ENCODE measurements at regions not wholly inside any gene's neighbourhood (a gene's known extent, or its start where the extent isn't known, plus 50 kb on each side); places are given as distances from the start of the nearest gene placed in this dataset.

DNA sequence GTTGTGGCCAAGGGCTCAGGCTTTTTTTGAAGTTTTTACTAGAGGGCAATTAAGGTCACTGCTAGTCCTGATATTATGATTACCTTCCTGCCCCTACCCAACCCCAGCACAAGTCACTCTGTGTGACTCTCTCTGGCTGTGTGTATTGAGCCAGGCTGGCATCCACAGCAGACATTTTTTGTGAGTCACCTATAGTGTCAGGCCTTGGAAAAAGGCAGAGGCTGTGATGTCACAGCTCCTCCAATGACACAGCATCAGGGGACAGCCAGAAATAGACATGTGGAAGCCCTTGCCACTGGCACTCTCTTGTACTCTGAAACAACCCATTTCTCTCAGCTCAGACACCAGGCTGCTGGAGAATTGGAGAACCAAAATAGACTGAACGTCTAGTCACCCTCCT lies 145.4 kb downstream of the NMUR2 start:
- intact Hi-C loops (cut with micrococcal nuclease) = no loop called here
- Mint-ChIP-seq H3K4me1 (no peaks in the 10 kb centered on the region), H3K27ac (no peak overlapping the region), H3K4me3 (no peak overlapping the region), H3K27me3 (ENCODE audit: low read depth in 2 of 2) (no peaks in the 10 kb centered on the region), H3K9me3 (peaks cover 0 to 2% of the 10 kb centered on the region in 2 donors), H3K36me3 (no peaks in the 10 kb centered on the region)
- DNase-seq = no peak
- Histone ChIP-seq H3K4me3 (ENCODE audit: low read length) (no peak overlapping the region), H3K4me1 (ENCODE audit: control insufficient read depth, insufficient read depth, low read length) (no peaks in the 10 kb centered on the region), H3K27ac (ENCODE audit: low read length) (no peak overlapping the region), H3K9me3 (ENCODE audit: control insufficient read depth, insufficient read depth, low read length) (no peaks in the 10 kb centered on the region), H3K36me3 (ENCODE audit: control insufficient read depth, insufficient read depth, low read length) (no peaks in the 10 kb centered on the region), H3K27me3 (ENCODE audit: control insufficient read depth, insufficient read depth, low read length) (no peaks in the 10 kb centered on the region)
- no peak for ATAC-seq
- TF ChIP-seq, protein P1, sequence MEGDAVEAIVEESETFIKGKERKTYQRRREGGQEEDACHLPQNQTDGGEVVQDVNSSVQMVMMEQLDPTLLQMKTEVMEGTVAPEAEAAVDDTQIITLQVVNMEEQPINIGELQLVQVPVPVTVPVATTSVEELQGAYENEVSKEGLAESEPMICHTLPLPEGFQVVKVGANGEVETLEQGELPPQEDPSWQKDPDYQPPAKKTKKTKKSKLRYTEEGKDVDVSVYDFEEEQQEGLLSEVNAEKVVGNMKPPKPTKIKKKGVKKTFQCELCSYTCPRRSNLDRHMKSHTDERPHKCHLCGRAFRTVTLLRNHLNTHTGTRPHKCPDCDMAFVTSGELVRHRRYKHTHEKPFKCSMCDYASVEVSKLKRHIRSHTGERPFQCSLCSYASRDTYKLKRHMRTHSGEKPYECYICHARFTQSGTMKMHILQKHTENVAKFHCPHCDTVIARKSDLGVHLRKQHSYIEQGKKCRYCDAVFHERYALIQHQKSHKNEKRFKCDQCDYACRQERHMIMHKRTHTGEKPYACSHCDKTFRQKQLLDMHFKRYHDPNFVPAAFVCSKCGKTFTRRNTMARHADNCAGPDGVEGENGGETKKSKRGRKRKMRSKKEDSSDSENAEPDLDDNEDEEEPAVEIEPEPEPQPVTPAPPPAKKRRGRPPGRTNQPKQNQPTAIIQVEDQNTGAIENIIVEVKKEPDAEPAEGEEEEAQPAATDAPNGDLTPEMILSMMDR (IDR thresholded peaks at IDR 0.05) = no peak
- WGBS (ENCODE audit: insufficient coverage) = 63% methylated on average over 1 of the region's 1 CpG

DNA sequence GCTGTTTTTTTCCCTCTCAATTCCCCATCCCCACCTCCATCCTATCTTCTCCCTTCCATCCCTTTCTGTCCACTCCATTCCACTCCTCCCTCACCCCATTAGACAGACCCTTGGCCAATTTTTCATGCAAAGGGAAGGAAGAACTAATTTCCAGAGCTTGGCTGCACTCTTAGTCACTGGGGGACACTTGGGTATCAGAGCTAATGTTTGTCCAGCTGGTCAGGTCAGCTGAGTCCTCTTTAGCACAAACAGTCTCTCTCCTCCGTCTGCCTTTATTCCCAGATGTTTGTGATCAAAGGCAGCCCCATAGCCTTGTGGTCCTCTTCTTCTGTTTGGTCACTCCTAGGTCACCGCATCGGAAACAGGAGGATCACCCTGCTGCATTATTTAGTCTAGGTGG lies 148.5 kb downstream of the NMUR2 start:
- intact Hi-C loops (cut with micrococcal nuclease) = no loop called here
- no peaks in the 10 kb centered on the region for H3K27me3 ChIP-seq (ENCODE audit: control insufficient read depth, insufficient read depth, low read length)
- Mint-ChIP-seq H3K27me3 (ENCODE audit: low read depth in 2 of 2) (no peaks in the 10 kb centered on the region), H3K4me1 (no peaks in the 10 kb centered on the region), H3K4me3 (no peak overlapping the region), H3K9me3 (peaks cover 0 to 2% of the 10 kb centered on the region in 2 donors), H3K36me3 (no peaks in the 10 kb centered on the region), H3K27ac (no peak overlapping the region)
- H3K27ac ChIP-seq (ENCODE audit: low read length) = no peak overlapping the region
- 81% methylated on average over 3 of the region's 3 CpGs for WGBS (ENCODE audit: insufficient coverage)
- H3K4me3 ChIP-seq (ENCODE audit: low read length) = no peak overlapping the region
- TF ChIP-seq, protein P1 (IDR thresholded peaks at IDR 0.05) = no peak
- no peak for ATAC-seq
- H3K36me3 ChIP-seq (ENCODE audit: control insufficient read depth, insufficient read depth, low read length) = no peaks in the 10 kb centered on the region
- H3K4me1 ChIP-seq (ENCODE audit: control insufficient read depth, insufficient read depth, low read length) = no peaks in the 10 kb centered on the region
- no peak for DNase-seq
- no peaks in the 10 kb centered on the region for H3K9me3 ChIP-seq (ENCODE audit: control insufficient read depth, insufficient read depth, low read length)

DNA sequence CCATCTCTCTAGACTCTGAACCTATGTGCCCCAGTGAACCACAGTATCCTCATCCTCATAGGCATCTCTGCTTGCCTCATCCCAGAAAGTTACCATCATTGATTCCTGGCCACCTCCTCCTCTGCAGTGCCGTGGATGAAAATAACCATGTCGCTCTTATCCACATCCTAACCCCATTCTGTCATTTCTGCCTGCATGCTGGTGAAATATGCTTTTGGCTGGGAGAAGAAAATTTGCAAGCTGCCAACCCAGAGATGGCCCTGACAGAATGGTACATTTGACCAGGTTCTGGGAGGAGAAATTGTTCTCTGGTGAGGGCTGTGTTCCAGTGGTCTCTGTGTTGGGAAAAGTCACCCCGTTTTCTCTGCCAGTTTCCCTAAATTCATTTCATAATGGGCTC lies 149.7 kb downstream of the NMUR2 start:
- Histone ChIP-seq H3K4me1 (ENCODE audit: control insufficient read depth, insufficient read depth, low read length) (no peaks in the 10 kb centered on the region), H3K4me3 (ENCODE audit: low read length) (no peak overlapping the region), H3K27ac (ENCODE audit: low read length) (no peak overlapping the region), H3K9me3 (ENCODE audit: control insufficient read depth, insufficient read depth, low read length) (no peaks in the 10 kb centered on the region), H3K36me3 (ENCODE audit: control insufficient read depth, insufficient read depth, low read length) (no peaks in the 10 kb centered on the region), H3K27me3 (ENCODE audit: control insufficient read depth, insufficient read depth, low read length) (no peaks in the 10 kb centered on the region)
- H3K36me3 Mint-ChIP-seq = no peaks in the 10 kb centered on the region
- H3K27ac Mint-ChIP-seq = no peak overlapping the region
- DNase-seq (no peak), ATAC-seq (no peak)
- H3K27me3 Mint-ChIP-seq (ENCODE audit: low read depth in 2 of 2) = no peaks in the 10 kb centered on the region
- no peaks in the 10 kb centered on the region for H3K4me1 Mint-ChIP-seq
- H3K9me3 Mint-ChIP-seq = peaks cover 0 to 2% of the 10 kb centered on the region in 2 donors
- WGBS (ENCODE audit: insufficient coverage) = 94% methylated on average over 2 of the region's 3 CpGs
- TF ChIP-seq, protein P1 (IDR thresholded peaks at IDR 0.05) = no peak
- intact Hi-C loops (cut with micrococcal nuclease) = no loop called here
- H3K4me3 Mint-ChIP-seq = no peak overlapping the region

DNA sequence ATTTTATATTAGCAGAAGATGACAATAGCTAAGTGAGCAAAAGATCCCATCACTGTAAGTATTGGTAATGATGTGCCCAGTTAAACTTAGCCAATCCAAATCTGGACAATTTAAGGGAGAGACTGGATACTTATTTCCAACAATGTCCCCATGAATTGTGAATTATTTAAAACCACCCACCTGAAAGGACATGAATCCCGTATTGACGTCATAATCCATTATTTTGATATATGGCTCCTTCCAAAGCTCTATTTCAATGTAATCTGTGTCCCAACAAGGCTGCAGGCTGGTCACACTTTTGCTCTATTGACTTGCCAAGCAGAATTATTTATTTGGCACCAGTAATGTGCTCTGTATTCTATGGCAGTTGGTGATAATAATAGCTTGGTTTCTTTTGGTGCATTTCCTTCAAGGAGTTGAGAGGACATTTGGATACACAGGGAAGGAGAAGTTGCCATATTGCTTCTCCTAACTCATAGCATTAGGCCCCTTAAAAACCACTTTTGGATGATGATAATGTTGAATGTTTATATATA lies 157.2 kb downstream of the NMUR2 start:
- Mint-ChIP-seq H3K4me3 (no peak overlapping the region), H3K36me3 (no peaks in the 10 kb centered on the region), H3K27ac (no peak overlapping the region), H3K27me3 (ENCODE audit: low read depth in 2 of 2) (no peaks in the 10 kb centered on the region), H3K9me3 (peaks cover 0 to 3% of the 10 kb centered on the region in 2 donors), H3K4me1 (no peaks in the 10 kb centered on the region)
- no peaks in the 10 kb centered on the region for H3K4me1 ChIP-seq (ENCODE audit: control insufficient read depth, insufficient read depth, low read length)
- TF ChIP-seq, protein P1 (IDR thresholded peaks at IDR 0.05) = no peak
- ATAC-seq (no peak), DNase-seq (no peak)
- H3K27ac ChIP-seq (ENCODE audit: low read length) = no peak overlapping the region
- intact Hi-C loops (cut with micrococcal nuclease) = no loop called here
- no peak overlapping the region for H3K4me3 ChIP-seq (ENCODE audit: low read length)
- no peaks in the 10 kb centered on the region for H3K27me3 ChIP-seq (ENCODE audit: control insufficient read depth, insufficient read depth, low read length)
- no peaks in the 10 kb centered on the region for H3K9me3 ChIP-seq (ENCODE audit: control insufficient read depth, insufficient read depth, low read length)
- WGBS (ENCODE audit: insufficient coverage) = 73% methylated on average over 2 of the region's 2 CpGs
- H3K36me3 ChIP-seq (ENCODE audit: control insufficient read depth, insufficient read depth, low read length) = no peaks in the 10 kb centered on the region

Data from natural killer cell (primary cell).